OCI-LY1 (cell line): ENCODE measurements at regions not wholly inside any gene's neighbourhood (a gene's known extent, or its start where the extent isn't known, plus 50 kb on each side); places are given as distances from the start of the nearest gene placed in this dataset.
A peak's percentile ranks its signal among the peaks of the same experiment; 100 is the strongest.

Experiments
- H2AFZ ChIP-seq: fragments of 200-600 bp; sonication (generic), shearing (Covaris generic); 2 replicates; pipeline ENCODE4 v1.6.0; 2014; ENCODE audit warnings: antibody characterized with exemption, mild to moderate bottlenecking, low read length
- H3F3A ChIP-seq: fragments of 200-600 bp; sonication (generic), shearing (Covaris generic); 2 replicates; pipeline ENCODE4 v1.6.0; 2014; ENCODE audit warnings: mild to moderate bottlenecking, antibody characterized with exemption, low read length, moderate library complexity; ENCODE audit not compliant: insufficient read depth
- H3K27ac ChIP-seq: fragments of 200-600 bp; sonication (generic); 2 replicates; pipeline ENCODE4 v1.5.1; 2014; ENCODE audit warnings: low read length, mixed run types, mild to moderate bottlenecking, low read depth; ENCODE audit not compliant: poor library complexity, severe bottlenecking
- H3K27me3 ChIP-seq: fragments of 200-600 bp; sonication (generic); 2 replicates; pipeline ENCODE4 v1.6.0; 2014; ENCODE audit warnings: antibody characterized with exemption, mild to moderate bottlenecking, low read length, moderate library complexity; ENCODE audit not compliant: insufficient read depth
- H3K36me3 ChIP-seq: fragments of 200-600 bp; sonication (generic); 2 replicates; pipeline ENCODE4 v1.6.1; 2014; ENCODE audit warnings: mild to moderate bottlenecking, antibody characterized with exemption, low read length, moderate library complexity, mixed read lengths; ENCODE audit not compliant: insufficient read depth
- H3K4me1 ChIP-seq: fragments of 200-600 bp; sonication (generic); 2 replicates; pipeline ENCODE4 v1.5.1; 2014; ENCODE audit warnings: mild to moderate bottlenecking, low read length, moderate library complexity; ENCODE audit not compliant: insufficient read depth, severe bottlenecking
- H3K4me2 ChIP-seq: fragments of 200-600 bp; sonication (generic), shearing (Covaris generic); 2 replicates; pipeline ENCODE4 v1.6.1; 2014; ENCODE audit warnings: low read length
- H3K4me3 ChIP-seq: fragments of 200-600 bp; sonication (generic); 2 replicates; pipeline ENCODE4 v1.5.1; 2014; ENCODE audit warnings: low read length, low read depth, mild to moderate bottlenecking, mixed read lengths; ENCODE audit not compliant: poor library complexity, severe bottlenecking
- H3K79me2 ChIP-seq: fragments of 200-600 bp; shearing (Covaris generic); 2 replicates; pipeline ENCODE4 v1.6.1; 2016; ENCODE audit warnings: mixed run types, low read length, mixed read lengths; ENCODE audit not compliant: insufficient read depth
- H3K9ac ChIP-seq: fragments of 200-600 bp; sonication (generic), shearing (Covaris generic); 2 replicates; pipeline ENCODE4 v1.6.1; 2014; ENCODE audit warnings: mild to moderate bottlenecking, low read length, mixed read lengths
- H3K9me2 ChIP-seq: fragments of 200-600 bp; sonication (generic), shearing (Covaris generic); 2 replicates; pipeline ENCODE4 v1.6.1; 2014; ENCODE audit warnings: low read depth, mild to moderate bottlenecking, low read length, mixed read lengths
- H3K9me3 ChIP-seq: fragments of 200-600 bp; shearing (Covaris generic); 2 replicates; pipeline ENCODE4 v1.6.1; 2014; ENCODE audit warnings: low read length, mixed read lengths
- H4K20me1 ChIP-seq: fragments of 200-600 bp; sonication (generic), shearing (Covaris generic); 2 replicates; pipeline ENCODE4 v1.6.0; 2016; ENCODE audit warnings: mild to moderate bottlenecking, low read length; ENCODE audit not compliant: insufficient read depth
- CTCF ChIP-seq: fragments of 200-600 bp; sonication (generic), shearing (Covaris generic); IDR thresholded peaks from 2 replicates; pipeline ENCODE4 v1.5.1; 2017; ENCODE audit warnings: mild to moderate bottlenecking, antibody characterized with exemption, low read length, moderate library complexity, mixed read lengths
- EZH2 ChIP-seq: fragments of 200-600 bp; sonication (generic), shearing (Covaris generic); IDR thresholded peaks from 2 replicates; pipeline ENCODE4 v1.8.0; 2017; ENCODE audit warnings: borderline replicate concordance, mixed run types, mild to moderate bottlenecking, antibody characterized with exemption, low read length, moderate library complexity, mixed read lengths

- Histone ChIP-seq H3K36me3 (no peaks in the 10 kb centered on the region), H3K27me3 (no peaks in the 10 kb centered on the region), H3K9me2 (no peaks in the 10 kb centered on the region), H3K9ac (no peak overlapping the region), H3K27ac (no peak overlapping the region), H3K4me2 (no peak overlapping the region), H3K9me3 (0 out of 2 replicates have a peak, but pooled peaks cover 8% of the 10 kb centered on the region), H3F3A (no peaks in the 10 kb centered on the region), H3K4me1 (peaks cover 48% of the 10 kb centered on the region), H3K79me2 (no peaks in the 10 kb centered on the region), H4K20me1 (no peaks in the 10 kb centered on the region), H3K4me3 (no peak overlapping the region), H2AFZ (no peak overlapping the region)
- TF ChIP-seq CTCF: no peak
- no peak for TF ChIP-seq EZH2
Measured at GRCh38 chr4:62543002-62543401, 1342.9 kb downstream of the ADGRL3 start.

GRCh38 chr4:62533573-62533972, 1333.4 kb downstream of the ADGRL3 start:
- Histone ChIP-seq H3K27ac (no peak overlapping the region), H3K4me1 (no peaks in the 10 kb centered on the region), H3K79me2 (no peaks in the 10 kb centered on the region), H3K36me3 (no peaks in the 10 kb centered on the region), H3K9me2 (no peaks in the 10 kb centered on the region), H3K9ac (no peak overlapping the region), H3K9me3 (no peaks in the 10 kb centered on the region), H3K4me2 (no peak overlapping the region), H3F3A (no peaks in the 10 kb centered on the region), H4K20me1 (no peaks in the 10 kb centered on the region), H3K4me3 (no peak overlapping the region), H2AFZ (no peak overlapping the region), H3K27me3 (no peaks in the 10 kb centered on the region)
- no peak for TF ChIP-seq EZH2
- no peak for TF ChIP-seq CTCF

- TF ChIP-seq EZH2 (no peak), CTCF (peak; percentile 30; the same call in 1 of the 2 replicates)
Measured at GRCh38 chr4:62531731-62532130, 1331.6 kb downstream of the ADGRL3 start.

More at GRCh38 chr4:62531731-62532130, 1331.6 kb downstream of the ADGRL3 start:
- H3K4me1 ChIP-seq: no peaks in the 10 kb centered on the region
- no peak overlapping the region for H3K4me2 ChIP-seq
- no peaks in the 10 kb centered on the region for H3K27me3 ChIP-seq
- no peaks in the 10 kb centered on the region for H3K79me2 ChIP-seq
- no peaks in the 10 kb centered on the region for H3F3A ChIP-seq
- no peak overlapping the region for H3K9ac ChIP-seq
- no peak overlapping the region for H2AFZ ChIP-seq
- H3K4me3 ChIP-seq: no peak overlapping the region
- H3K27ac ChIP-seq: no peak overlapping the region
- H3K9me2 ChIP-seq: no peaks in the 10 kb centered on the region
- H3K9me3 ChIP-seq: no peaks in the 10 kb centered on the region
- H4K20me1 ChIP-seq: no peaks in the 10 kb centered on the region
- no peaks in the 10 kb centered on the region for H3K36me3 ChIP-seq
